ENCODE measurements at regions not wholly inside any gene's neighbourhood (a gene's known extent, or its start where the extent isn't known, plus 50 kb on each side); places are given as distances from the start of the nearest gene placed in this dataset.

GRCh38 chr3:152658977-152659720 lies 175.8 kb upstream of the P2RY1 start:
- peaks cover 21% of the 10 kb centered on the region for H3K9me3 Mint-ChIP-seq
- DNase-seq: no peak
- peaks cover 22% of the 10 kb centered on the region for H3K9me3 ChIP-seq (ENCODE audit: control insufficient read depth, low read length)
- no peak overlapping the region for H3K4me3 Mint-ChIP-seq
- WGBS, 2 experiments (ENCODE audit: insufficient coverage in 1 of 2, insufficient read length in 1 of 2): 63 to 100% methylated on average over 2 to 4 of the region's 5 CpGs
- TF ChIP-seq CTCF (conservative IDR thresholded peaks at IDR 0.05): no peak
- peaks cover 3% of the 10 kb centered on the region for H3K36me3 Mint-ChIP-seq (ENCODE audit: low read depth)
- H3K4me1 Mint-ChIP-seq: peaks cover 28% of the 10 kb centered on the region
- no peaks in the 10 kb centered on the region for H3K27me3 Mint-ChIP-seq (ENCODE audit: insufficient read depth)
- no peaks in the 10 kb centered on the region for H3K27me3 ChIP-seq (ENCODE audit: control insufficient read depth, insufficient read depth, low read length, poor library complexity, severe bottlenecking)
- H3K27ac ChIP-seq (ENCODE audit: low read depth, low read length): no peak overlapping the region
- H3K9ac ChIP-seq (ENCODE audit: extremely low read depth, low read length, poor library complexity, severe bottlenecking): no peak overlapping the region
- H3K4me3 ChIP-seq (ENCODE audit: low read length): no peak overlapping the region
- peaks cover 11% of the 10 kb centered on the region for H3K4me1 ChIP-seq (ENCODE audit: control insufficient read depth, insufficient read depth, low read length)
- H3K27ac Mint-ChIP-seq: no peak overlapping the region
- no peaks in the 10 kb centered on the region for H3K36me3 ChIP-seq (ENCODE audit: control insufficient read depth, insufficient read depth, low read length)

- WGBS, 2 experiments (ENCODE audit: insufficient coverage in 1 of 2, insufficient read length in 1 of 2): 91 to 100% methylated on average over 1 to 2 of the region's 2 CpGs
- no peak overlapping the region for H3K4me3 Mint-ChIP-seq
- peaks cover 16% of the 10 kb centered on the region for H3K4me1 Mint-ChIP-seq
Observed at GRCh38 chr3:152662157-152662556, 172.8 kb upstream of the P2RY1 start.

GRCh38 chr3:152664766-152665165 lies 170.2 kb upstream of the P2RY1 start:
- H3K4me1 Mint-ChIP-seq: no peaks in the 10 kb centered on the region
- Histone ChIP-seq H3K36me3 (ENCODE audit: control insufficient read depth, insufficient read depth, low read length) (no peaks in the 10 kb centered on the region), H3K9ac (ENCODE audit: extremely low read depth, low read length, poor library complexity, severe bottlenecking) (no peak overlapping the region), H3K27me3 (ENCODE audit: control insufficient read depth, insufficient read depth, low read length, poor library complexity, severe bottlenecking) (no peaks in the 10 kb centered on the region), H3K4me1 (ENCODE audit: control insufficient read depth, insufficient read depth, low read length) (no peaks in the 10 kb centered on the region), H3K9me3 (ENCODE audit: control insufficient read depth, low read length) (peaks cover 22% of the 10 kb centered on the region), H3K27ac (ENCODE audit: low read depth, low read length) (no peak overlapping the region), H3K4me3 (ENCODE audit: low read length) (no peak overlapping the region)
- H3K27me3 Mint-ChIP-seq (ENCODE audit: insufficient read depth): no peaks in the 10 kb centered on the region
- no peak overlapping the region for H3K27ac Mint-ChIP-seq
- H3K36me3 Mint-ChIP-seq (ENCODE audit: low read depth): peaks cover 3% of the 10 kb centered on the region
- peaks cover 21% of the 10 kb centered on the region for H3K9me3 Mint-ChIP-seq
- TF ChIP-seq CTCF (conservative IDR thresholded peaks at IDR 0.05): no peak
- no peak overlapping the region for H3K4me3 Mint-ChIP-seq
- no peak for DNase-seq

More at GRCh38 chr3:152662157-152662556, 172.8 kb upstream of the P2RY1 start:
- no peaks in the 10 kb centered on the region for H3K27me3 Mint-ChIP-seq (ENCODE audit: insufficient read depth)
- peaks cover 1% of the 10 kb centered on the region for H3K4me1 ChIP-seq (ENCODE audit: control insufficient read depth, insufficient read depth, low read length)
- no peaks in the 10 kb centered on the region for H3K27me3 ChIP-seq (ENCODE audit: control insufficient read depth, insufficient read depth, low read length, poor library complexity, severe bottlenecking)
- H3K9me3 ChIP-seq (ENCODE audit: control insufficient read depth, low read length): peaks cover 22% of the 10 kb centered on the region
- H3K4me3 ChIP-seq (ENCODE audit: low read length): no peak overlapping the region
- H3K9me3 Mint-ChIP-seq: peaks cover 21% of the 10 kb centered on the region
- H3K27ac Mint-ChIP-seq: no peak overlapping the region
- H3K36me3 ChIP-seq (ENCODE audit: control insufficient read depth, insufficient read depth, low read length): no peaks in the 10 kb centered on the region
- TF ChIP-seq CTCF (conservative IDR thresholded peaks at IDR 0.05): peak; percentile 30
- H3K9ac ChIP-seq (ENCODE audit: extremely low read depth, low read length, poor library complexity, severe bottlenecking): no peak overlapping the region
- DNase-seq: no peak
- H3K36me3 Mint-ChIP-seq (ENCODE audit: low read depth): peaks cover 3% of the 10 kb centered on the region
- no peak overlapping the region for H3K27ac ChIP-seq (ENCODE audit: low read depth, low read length)

All from endodermal cell (in vitro differentiated cells).